AG04449 (cell line): ENCODE measurements at regions not wholly inside any gene's neighbourhood (a gene's known extent, or its start where the extent isn't known, plus 50 kb on each side); places are given as distances from the start of the nearest gene placed in this dataset.
"Not testable (repeated sequence)": the region's sequence is repeated elsewhere in the genome, so short reads cannot be mapped to it uniquely, and the experiment has no call there.

Experiments used
- CTCF ChIA-PET: fragments of 350-600 bp; formaldehyde crosslinking; extraction: SDS; loops from one replicate; lab custom pipeline; 2021; ENCODE audit warnings: antibody characterized with exemption; lab: Yijun Ruan, JAX
- POLR2A ChIA-PET: fragments of 400-600, 350-600 bp; formaldehyde crosslinking; extraction: SDS; loops from one replicate; lab custom pipeline; 2020; ENCODE audit warnings: antibody characterized with exemption, inconsistent platforms; lab: Yijun Ruan, JAX
- DNase-seq: peaks from one replicate; pipeline ENCODE4 v3.0.0-alpha.2; 2010; ENCODE audit warnings: low read depth, low spot score
- H3K4me3 ChIP-seq: 2 replicates; pipeline ENCODE4 v1.5.1; 2011; ENCODE audit warnings: low read depth, mild to moderate bottlenecking, control low read depth, low read length
- CTCF ChIP-seq: IDR thresholded peaks from one replicate; pipeline ENCODE4 v1.5.1; 2011; ENCODE audit warnings: mild to moderate bottlenecking, moderate library complexity, low read length, control low read depth, inconsistent platforms; ENCODE audit not compliant: insufficient read depth; ENCODE audit errors: missing control alignments

- no peak for DNase-seq
- H3K4me3 ChIP-seq = no peak overlapping the region
- POLR2A ChIA-PET = no interaction called here
- CTCF ChIA-PET = interaction anchor here (2.9 kb wide), 1 partner anchor 10 kb away, joined by 16 read pairs; no protein-coding TSS in a partner anchor
- no peak for TF ChIP-seq CTCF
These were observed 323.1 kb upstream of the FAM78B start for GRCh38 chr1:166489670-166490436.

GRCh38 chr1:166490437-166490991 lies 323.7 kb upstream of the FAM78B start:
- no peak for TF ChIP-seq CTCF
- CTCF ChIA-PET = interaction anchor here (2.9 kb wide), 1 partner anchor 11 kb away, joined by 16 read pairs; no protein-coding TSS in a partner anchor
- POLR2A ChIA-PET = no interaction called here
- H3K4me3 ChIP-seq = no peak overlapping the region
- no peak for DNase-seq

GRCh38 chr1:166493765-166494164 lies 327.0 kb upstream of the FAM78B start:
- POLR2A ChIA-PET, H3K4me3 ChIP-seq, DNase-seq, CTCF ChIA-PET: not testable (repeated sequence)

GRCh38 chr1:166507347-166507746 lies 331.9 kb upstream of the POGK start:
- no peak for DNase-seq
- ChIA-PET POLR2A (no interaction called here), CTCF (interaction anchor here (1.1 to 1.6 kb wide), 2 partner anchors 28 to 29 kb away, joined by 3 read pairs; no protein-coding TSS in a partner anchor)
- TF ChIP-seq CTCF = no peak
- H3K4me3 ChIP-seq = no peak overlapping the region

- no peak for TF ChIP-seq CTCF
- ChIA-PET POLR2A (no interaction called here), CTCF (no interaction called here)
- DNase-seq = no peak
- no peak overlapping the region for H3K4me3 ChIP-seq
These were observed 327.5 kb upstream of the POGK start for GRCh38 chr1:166511761-166512160.

GRCh38 chr1:166514067-166514466 lies 325.2 kb upstream of the POGK start:
- H3K4me3 ChIP-seq = no peak overlapping the region
- no peak for DNase-seq
- POLR2A ChIA-PET = no interaction called here
- no peak for TF ChIP-seq CTCF
- CTCF ChIA-PET = interaction anchor here (1.4 kb wide), 1 partner anchor 35 kb away, joined by 5 read pairs; no protein-coding TSS in a partner anchor

GRCh38 chr1:166527752-166528151 lies 311.5 kb upstream of the POGK start:
- POLR2A ChIA-PET = no interaction called here

More at GRCh38 chr1:166527752-166528151, 311.5 kb upstream of the POGK start:
- CTCF ChIA-PET = no interaction called here
- no peak for TF ChIP-seq CTCF
- no peak for DNase-seq
- H3K4me3 ChIP-seq = no peak overlapping the region
